ENCODE measurements at regions not wholly inside any gene's neighbourhood (a gene's known extent, or its start where the extent isn't known, plus 50 kb on each side); places are given as distances from the start of the nearest gene placed in this dataset.
"Not testable (repeated sequence)": the region's sequence is repeated elsewhere in the genome, so short reads cannot be mapped to it uniquely, and the experiment has no call there.

DNA sequence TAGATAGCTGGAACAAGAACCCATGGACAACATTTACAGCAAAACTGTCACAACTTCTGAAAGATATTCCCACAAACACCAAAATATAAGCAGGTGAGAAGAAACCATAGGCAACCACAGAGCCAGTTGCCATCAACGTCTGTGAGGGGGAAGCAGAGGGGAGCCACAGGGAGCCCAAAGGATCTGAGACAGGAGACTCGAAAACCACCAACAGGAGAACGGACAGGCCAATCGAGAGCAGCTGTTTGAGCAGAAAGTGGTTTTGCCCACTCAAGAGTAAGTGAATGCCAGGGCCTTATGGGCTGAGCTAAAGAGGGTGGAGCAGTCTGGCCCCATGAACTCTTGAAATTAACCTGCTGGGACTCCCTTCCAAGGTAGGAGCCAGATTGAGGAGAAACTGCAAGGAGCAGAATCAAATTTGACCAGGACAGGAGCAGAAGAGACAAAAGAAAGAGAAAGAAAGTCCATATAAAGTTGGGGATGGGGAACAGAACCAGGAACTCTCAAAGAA is 195.4 kb downstream of the ANKRD60 start:
- 82 to 87% methylated on average over 4 of the region's 4 CpGs for WGBS, 2 donors
- TF ChIP-seq, protein P1, sequence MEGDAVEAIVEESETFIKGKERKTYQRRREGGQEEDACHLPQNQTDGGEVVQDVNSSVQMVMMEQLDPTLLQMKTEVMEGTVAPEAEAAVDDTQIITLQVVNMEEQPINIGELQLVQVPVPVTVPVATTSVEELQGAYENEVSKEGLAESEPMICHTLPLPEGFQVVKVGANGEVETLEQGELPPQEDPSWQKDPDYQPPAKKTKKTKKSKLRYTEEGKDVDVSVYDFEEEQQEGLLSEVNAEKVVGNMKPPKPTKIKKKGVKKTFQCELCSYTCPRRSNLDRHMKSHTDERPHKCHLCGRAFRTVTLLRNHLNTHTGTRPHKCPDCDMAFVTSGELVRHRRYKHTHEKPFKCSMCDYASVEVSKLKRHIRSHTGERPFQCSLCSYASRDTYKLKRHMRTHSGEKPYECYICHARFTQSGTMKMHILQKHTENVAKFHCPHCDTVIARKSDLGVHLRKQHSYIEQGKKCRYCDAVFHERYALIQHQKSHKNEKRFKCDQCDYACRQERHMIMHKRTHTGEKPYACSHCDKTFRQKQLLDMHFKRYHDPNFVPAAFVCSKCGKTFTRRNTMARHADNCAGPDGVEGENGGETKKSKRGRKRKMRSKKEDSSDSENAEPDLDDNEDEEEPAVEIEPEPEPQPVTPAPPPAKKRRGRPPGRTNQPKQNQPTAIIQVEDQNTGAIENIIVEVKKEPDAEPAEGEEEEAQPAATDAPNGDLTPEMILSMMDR (IDR thresholded peaks at IDR 0.05; ENCODE audit: control extremely low read depth, extremely low read depth) = no peak
- Histone ChIP-seq H3K27me3 (ENCODE audit: control insufficient read depth in 3 of 3, insufficient read depth in 3 of 3, low read length in 2 of 3) (peaks cover 0 to 3% (median 2%) of the 10 kb centered on the region in 3 donors), H3K36me3 (ENCODE audit: control insufficient read depth in 4 of 4, insufficient read depth in 4 of 4, low read length in 4 of 4) (no peaks in the 10 kb centered on the region), H3K4me1 (ENCODE audit: control insufficient read depth in 5 of 5, insufficient read depth in 5 of 5, low read length in 5 of 5) (no peaks in the 10 kb centered on the region), H3K9ac (ENCODE audit: insufficient read depth in 1 of 2, low read length in 2 of 2) (no peak overlapping the region), H3K9me3 (ENCODE audit: control insufficient read depth in 4 of 4, insufficient read depth in 3 of 4, low read length in 3 of 4) (no peaks in the 10 kb centered on the region), H3K27ac (ENCODE audit: low read depth in 1 of 2, low read length in 1 of 2) (no peak overlapping the region), H3K4me3 (no peak overlapping the region)
- ATAC-seq (ENCODE audit: insufficient read depth, low FRiP score) = no peak
- no peak for DNase-seq

DNA sequence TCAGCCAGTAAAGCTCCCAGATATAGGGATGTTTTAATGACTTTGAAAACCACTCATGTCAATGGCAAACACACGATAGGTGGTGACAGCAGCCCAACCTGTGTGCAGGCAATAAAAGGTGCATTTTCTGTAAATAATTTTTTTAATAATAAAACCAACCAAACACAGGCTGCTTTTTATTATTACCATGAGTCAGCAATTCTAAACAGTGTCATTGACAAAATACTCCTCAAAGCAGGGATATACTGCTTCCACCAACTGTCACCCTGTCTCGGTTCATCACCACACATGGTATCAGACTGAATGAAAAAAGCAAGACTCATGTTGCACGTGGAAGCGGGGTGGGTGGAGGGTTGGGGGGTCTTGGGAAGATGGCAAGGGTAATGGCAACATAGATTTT is 195.9 kb downstream of the ANKRD60 start:
- peaks cover 0 to 3% (median 2%) of the 10 kb centered on the region in 3 donors for H3K27me3 ChIP-seq (ENCODE audit: control insufficient read depth in 3 of 3, insufficient read depth in 3 of 3, low read length in 2 of 3)
- no peak overlapping the region for H3K27ac ChIP-seq (ENCODE audit: low read depth in 1 of 2, low read length in 1 of 2)
- TF ChIP-seq, protein P1 (IDR thresholded peaks at IDR 0.05; ENCODE audit: control extremely low read depth, extremely low read depth) = no peak
- no peak for DNase-seq
- no peaks in the 10 kb centered on the region for H3K9me3 ChIP-seq (ENCODE audit: control insufficient read depth in 4 of 4, insufficient read depth in 3 of 4, low read length in 3 of 4)
- no peak for ATAC-seq (ENCODE audit: insufficient read depth, low FRiP score)
- 81 to 90% methylated on average over 4 of the region's 4 CpGs for WGBS, 2 donors
- no peak overlapping the region for H3K4me3 ChIP-seq
- H3K36me3 ChIP-seq (ENCODE audit: control insufficient read depth in 4 of 4, insufficient read depth in 4 of 4, low read length in 4 of 4) = no peaks in the 10 kb centered on the region
- no peak overlapping the region for H3K9ac ChIP-seq (ENCODE audit: insufficient read depth in 1 of 2, low read length in 2 of 2)
- no peaks in the 10 kb centered on the region for H3K4me1 ChIP-seq (ENCODE audit: control insufficient read depth in 5 of 5, insufficient read depth in 5 of 5, low read length in 5 of 5)

DNA sequence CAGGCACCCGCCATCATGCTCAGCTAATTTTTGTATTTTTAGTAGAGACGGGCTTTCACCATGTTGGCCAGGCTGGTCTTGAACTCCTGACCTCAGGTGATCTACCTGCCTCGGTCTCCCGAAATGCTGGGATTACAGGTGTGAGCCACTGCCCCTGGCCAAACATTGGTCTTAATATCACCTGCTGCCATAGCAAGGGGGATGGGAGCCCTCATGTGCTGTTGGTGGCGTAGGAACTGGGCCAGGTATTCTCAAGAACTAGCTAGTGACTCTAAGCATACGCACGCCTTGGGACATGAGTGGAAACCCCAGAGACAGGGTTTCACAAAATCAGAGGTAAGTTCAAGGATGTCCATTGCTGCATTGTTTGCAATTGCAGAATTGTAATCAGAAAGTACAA is 197.1 kb downstream of the ANKRD60 start:
- 92 to 94% methylated on average over 7 of the region's 7 CpGs for WGBS, 2 donors
- not testable (repeated sequence) for H3K9ac ChIP-seq (ENCODE audit: insufficient read depth in 1 of 2, low read length in 2 of 2); H3K9me3 ChIP-seq (ENCODE audit: control insufficient read depth in 4 of 4, insufficient read depth in 3 of 4, low read length in 3 of 4); H3K27me3 ChIP-seq (ENCODE audit: control insufficient read depth in 3 of 3, insufficient read depth in 3 of 3, low read length in 2 of 3); H3K36me3 ChIP-seq (ENCODE audit: control insufficient read depth in 4 of 4, insufficient read depth in 4 of 4, low read length in 4 of 4); ATAC-seq (ENCODE audit: insufficient read depth, low FRiP score); H3K4me3 ChIP-seq; H3K27ac ChIP-seq (ENCODE audit: low read depth in 1 of 2, low read length in 1 of 2); H3K4me1 ChIP-seq (ENCODE audit: control insufficient read depth in 5 of 5, insufficient read depth in 5 of 5, low read length in 5 of 5); DNase-seq

DNA sequence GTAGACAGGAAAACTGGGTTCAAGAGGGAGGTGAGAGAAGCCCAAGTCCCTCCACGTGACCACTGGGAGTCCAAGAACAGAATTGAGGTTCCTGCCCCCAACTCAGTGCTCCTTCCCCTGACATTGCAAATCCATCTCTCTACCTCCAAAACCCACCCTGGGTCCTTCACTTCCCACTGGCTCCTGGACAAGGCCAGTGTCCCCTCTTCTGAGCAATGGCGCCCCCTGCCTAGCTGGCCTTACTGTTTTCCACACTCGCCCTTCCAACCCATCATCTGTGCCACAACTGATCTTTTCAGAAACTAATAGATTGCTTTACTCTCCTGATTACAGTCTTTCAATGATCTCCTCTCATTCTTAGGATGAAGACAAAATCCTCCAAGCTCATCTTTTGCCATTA is 200.3 kb downstream of the ANKRD60 start:
- H3K27me3 ChIP-seq (ENCODE audit: control insufficient read depth in 3 of 3, insufficient read depth in 3 of 3, low read length in 2 of 3) = peaks cover 0 to 3% (median 0%) of the 10 kb centered on the region in 3 donors
- no peak overlapping the region for H3K9ac ChIP-seq (ENCODE audit: insufficient read depth in 1 of 2, low read length in 2 of 2)
- H3K4me1 ChIP-seq (ENCODE audit: control insufficient read depth in 5 of 5, insufficient read depth in 5 of 5, low read length in 5 of 5) = peaks cover 0 to 8% (median 3%) of the 10 kb centered on the region in 5 donors
- no peak overlapping the region for H3K4me3 ChIP-seq
- ATAC-seq (ENCODE audit: insufficient read depth, low FRiP score) (no peak), DNase-seq (no peak)
- H3K9me3 ChIP-seq (ENCODE audit: control insufficient read depth in 4 of 4, insufficient read depth in 3 of 4, low read length in 3 of 4) = no peaks in the 10 kb centered on the region
- H3K27ac ChIP-seq (ENCODE audit: low read depth in 1 of 2, low read length in 1 of 2) = no peak overlapping the region
- H3K36me3 ChIP-seq (ENCODE audit: control insufficient read depth in 4 of 4, insufficient read depth in 4 of 4, low read length in 4 of 4) = no peaks in the 10 kb centered on the region
- TF ChIP-seq, protein P1 (IDR thresholded peaks at IDR 0.05; ENCODE audit: control extremely low read depth, extremely low read depth) = peak; percentile 14
- WGBS, 2 donors = 76 to 89% methylated on average over 3 of the region's 3 CpGs

Data from lung (tissue), 11 donors.